Activated naive CD4-positive, alpha-beta T cell treated with anti-CD3 and anti-CD28 coated beads, Interleukin-2, amount 50 U/mL, for 16 hours (primary cell): ENCODE measurements at regions not wholly inside any gene's neighbourhood (a gene's known extent, or its start where the extent isn't known, plus 50 kb on each side); places are given as distances from the start of the nearest gene placed in this dataset.
A peak's percentile ranks its signal among the peaks of the same experiment; 100 is the strongest.

Experiments
- DNase-seq: peaks from one replicate; pipeline ENCODE4 v3.0.0-alpha.2; 2020

DNA sequence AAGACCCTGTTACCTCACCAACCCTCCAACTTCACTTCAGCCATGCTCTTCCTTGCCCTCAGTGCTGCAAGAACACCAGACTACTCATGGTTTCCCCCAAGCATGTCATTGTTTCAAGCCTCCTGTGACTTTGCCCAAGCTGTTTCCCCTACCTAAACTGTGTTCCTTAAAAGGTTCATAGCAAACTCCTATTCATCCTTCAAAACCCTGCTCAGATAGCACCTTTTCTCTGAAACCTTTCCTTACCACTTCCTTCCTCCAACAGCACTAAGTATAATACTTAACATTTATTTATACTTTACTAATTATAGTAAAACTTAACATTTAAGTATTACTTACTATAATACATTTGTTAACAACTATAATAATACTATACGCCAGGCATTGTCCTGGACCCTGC is 136.2 kb downstream of the CCT6B start:
- DNase-seq, result no peak

- no peak for DNase-seq
Observed at GRCh38 chr17:34823023-34823422, 138.2 kb downstream of the CCT6B start.

GRCh38 chr17:34822007-34822739 is 139.1 kb downstream of the CCT6B start:
- DNase-seq, result no peak

GRCh38 chr17:34820922-34821321 is 140.3 kb downstream of the CCT6B start:
- DNase-seq, result no peak

GRCh38 chr17:34820248-34820801 is 140.9 kb downstream of the CCT6B start:
- no peak for DNase-seq

- no peak for DNase-seq
Observed at GRCh38 chr17:34817252-34818035, 143.8 kb downstream of the CCT6B start.

GRCh38 chr17:34816848-34817247 is 144.4 kb downstream of the CCT6B start:
- DNase-seq, result no peak

DNA sequence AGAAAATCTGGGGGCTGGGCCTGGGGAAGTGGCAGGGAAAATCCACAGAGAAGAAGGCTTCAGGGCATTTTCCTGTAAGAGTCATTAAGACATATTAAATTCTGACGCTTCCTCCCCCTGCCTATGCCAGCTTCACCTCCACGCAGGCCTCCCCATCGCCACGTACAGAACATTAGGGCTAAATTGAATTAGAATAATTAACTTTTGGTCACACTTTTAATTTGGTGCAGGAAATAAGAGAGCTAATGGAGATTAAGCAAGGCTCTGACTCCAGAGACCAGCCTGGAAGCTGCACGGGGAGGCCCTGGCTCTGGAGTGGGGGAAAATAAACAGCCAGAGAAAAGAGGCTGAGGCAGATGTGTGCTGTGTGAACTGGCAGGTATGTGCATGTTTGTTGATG is 148.0 kb downstream of the CCT6B start:
- DNase-seq, result no peak

DNA sequence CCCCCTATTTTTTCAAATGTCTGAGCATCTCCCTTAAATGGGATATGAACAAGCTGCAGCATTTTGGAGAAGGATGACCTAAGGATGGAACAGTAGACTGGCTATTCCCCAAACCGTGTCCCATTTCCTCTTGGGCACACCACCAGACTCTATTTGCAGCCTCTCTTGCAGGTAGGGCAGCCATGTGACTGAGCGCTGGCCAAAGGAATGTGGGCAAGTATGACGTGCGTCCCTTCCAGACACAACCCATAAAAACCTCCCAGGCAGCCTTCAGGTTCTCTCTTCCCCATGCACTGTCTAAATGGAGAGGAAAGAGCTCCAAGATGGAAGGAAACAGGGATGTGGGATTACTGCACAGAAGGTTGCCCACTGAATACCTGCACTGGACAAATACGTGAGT is 149.7 kb downstream of the CCT6B start:
- no peak for DNase-seq

DNA sequence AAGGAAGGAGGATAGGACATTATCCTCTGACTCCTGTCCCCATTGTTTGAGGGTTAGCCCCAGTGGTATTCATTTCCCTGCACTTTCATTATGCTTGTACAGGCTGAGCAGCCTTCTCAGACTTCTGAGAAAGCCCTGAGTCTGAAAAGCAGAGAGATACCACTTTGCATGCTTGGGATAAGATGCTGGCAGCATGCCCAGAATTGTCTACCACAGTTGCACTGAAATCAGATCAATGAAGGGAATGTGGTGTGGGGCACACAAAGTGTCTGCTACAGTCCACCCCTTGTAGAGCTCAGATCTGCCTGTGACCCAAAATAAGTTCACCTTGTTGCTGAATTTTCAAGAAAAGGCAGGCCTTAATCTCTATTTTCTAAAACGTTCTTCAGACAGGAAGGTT is 160.6 kb downstream of the CCT6B start:
- no peak for DNase-seq

- DNase-seq, result no peak
Observed at GRCh38 chr17:34799751-34800150, 161.5 kb downstream of the CCT6B start.

DNA sequence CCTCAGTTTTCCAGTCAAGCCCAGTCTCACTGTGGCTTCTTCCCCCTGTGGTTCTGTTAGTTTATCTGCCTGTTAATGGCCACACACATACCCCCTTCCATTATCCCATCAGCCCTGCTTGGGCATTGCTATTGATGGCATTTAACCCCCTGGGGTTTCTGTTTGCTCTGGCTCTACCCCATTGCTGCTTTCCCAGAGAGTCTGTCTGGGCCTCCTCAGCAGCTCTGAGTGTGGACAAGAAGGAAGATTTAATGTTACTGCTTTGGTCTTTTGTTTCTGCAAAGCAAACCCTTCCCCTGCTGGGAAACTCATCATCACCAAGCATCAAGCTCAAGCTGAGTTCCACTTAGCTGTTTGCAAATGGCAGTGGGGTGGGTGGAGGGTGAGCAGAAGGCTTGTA is 162.7 kb downstream of the CCT6B start:
- no peak for DNase-seq

DNA sequence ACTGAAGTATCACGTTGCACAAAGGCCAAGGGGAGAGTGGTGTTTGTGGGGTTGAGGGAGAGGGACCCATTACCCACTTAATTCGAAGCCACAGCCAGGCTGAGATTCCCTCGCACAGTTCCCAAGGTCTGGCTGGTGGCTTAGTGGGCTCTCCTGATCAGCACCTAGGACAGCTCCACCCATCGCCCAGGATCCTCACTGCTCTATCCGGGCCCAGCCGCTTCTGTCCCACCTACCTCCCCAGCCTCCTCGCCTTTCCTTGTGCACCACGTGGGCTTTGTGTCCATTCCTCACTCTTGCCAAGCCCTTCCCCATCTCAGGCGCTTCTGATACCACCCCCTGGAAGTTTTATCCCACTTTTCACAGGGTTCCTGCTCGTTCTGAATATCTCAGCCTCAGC is 163.5 kb downstream of the CCT6B start:
- peak; percentile 18 for DNase-seq

DNA sequence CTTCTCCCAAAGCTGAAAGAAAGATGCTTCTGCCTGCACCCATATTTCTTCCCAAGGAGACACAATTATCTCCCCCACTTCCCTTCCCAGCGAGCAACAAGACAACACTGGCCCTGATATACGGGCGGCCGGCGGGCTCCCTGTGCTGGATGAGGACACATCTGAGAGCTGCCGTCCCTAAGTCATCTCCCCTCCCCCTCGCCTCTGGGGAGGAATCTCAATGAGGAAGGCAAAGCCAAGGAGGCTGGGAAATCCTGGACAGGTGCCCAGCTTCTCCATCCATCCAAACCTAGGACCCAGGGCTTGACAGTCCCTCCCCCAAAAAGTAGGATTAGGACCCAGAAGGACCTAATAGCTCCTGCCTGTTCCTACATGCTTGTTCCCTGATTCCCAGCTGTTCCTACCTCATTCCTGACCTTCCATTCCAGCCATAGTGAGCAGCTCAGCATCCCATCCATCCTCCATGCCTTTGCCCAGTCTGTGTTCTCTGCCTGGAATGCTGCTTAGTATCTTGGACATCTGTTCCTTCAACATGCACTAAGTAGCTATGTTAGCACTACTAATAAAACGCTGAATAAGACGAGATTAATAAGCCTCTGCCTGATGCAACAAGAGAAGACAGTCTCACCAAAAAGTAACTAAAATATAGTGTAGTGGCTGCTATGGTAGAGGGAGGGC is 167.9 kb downstream of the CCT6B start:
- no peak for DNase-seq

- DNase-seq, result no peak
Observed at GRCh38 chr17:34788696-34789095, 172.6 kb downstream of the CCT6B start.

DNA sequence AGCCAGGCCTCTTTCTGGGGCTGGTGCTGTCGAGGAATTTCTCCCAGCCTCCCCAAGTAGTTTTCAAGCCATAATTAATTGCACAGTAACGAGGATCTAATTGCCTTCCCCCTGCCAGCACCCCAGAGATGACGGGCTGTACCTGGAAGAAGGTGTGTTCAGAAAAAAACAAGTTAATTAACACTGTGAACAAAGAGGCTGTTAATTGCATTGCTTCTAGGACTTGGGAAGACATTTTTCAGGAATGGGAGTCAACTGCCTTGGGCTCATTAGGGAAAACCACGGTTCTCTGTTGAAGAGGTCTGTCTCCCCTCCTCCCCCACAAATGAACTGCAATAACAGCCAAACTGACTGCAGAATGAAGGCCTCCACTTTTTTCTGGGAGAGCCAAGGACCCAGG is 176.7 kb downstream of the CCT6B start:
- DNase-seq, result no peak

DNA sequence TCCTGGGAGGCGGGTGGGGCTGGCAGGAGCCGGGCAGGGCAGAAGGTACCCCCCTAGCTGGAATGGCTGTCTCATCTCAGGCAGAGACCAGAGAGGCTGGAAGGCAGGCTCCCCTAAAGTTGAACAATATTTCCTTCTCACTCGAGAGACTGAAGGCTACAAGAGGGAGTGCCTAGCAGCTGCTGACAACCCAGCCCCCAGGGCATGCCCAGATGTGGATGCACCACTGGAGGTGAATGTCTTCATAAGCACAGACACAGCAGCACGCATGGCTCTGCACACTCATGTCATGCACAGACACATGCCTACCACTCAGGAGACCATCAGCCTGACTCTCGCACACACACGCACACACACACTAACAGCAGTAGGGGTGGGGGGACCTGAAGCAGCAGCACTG is 179.0 kb downstream of the CCT6B start:
- no peak for DNase-seq

DNA sequence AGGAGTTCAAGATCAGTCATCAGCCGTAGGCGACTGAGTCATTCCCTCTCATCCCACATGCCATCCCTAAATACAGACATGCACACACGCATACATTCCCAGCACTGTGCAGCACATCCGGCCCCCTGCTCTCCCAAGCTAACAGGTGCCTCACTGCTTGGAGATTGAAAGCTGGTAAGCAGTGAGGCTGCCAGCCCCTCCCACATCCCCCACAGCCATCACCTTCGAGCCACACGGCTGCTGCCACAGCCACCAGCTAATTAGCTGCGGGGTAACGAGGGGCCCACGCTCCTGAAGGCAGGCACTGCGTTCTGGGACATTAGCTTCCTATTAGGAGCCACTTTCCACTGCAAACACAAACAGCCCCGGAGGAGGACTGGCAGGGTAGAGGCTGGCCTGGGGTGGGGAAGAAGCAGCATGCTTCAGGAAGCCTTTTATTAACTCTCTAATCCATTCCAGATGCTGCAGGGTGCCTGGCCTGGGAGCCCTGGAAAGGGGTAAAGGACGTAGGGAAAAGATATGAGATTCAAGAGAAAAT is 179.6 kb downstream of the CCT6B start:
- DNase-seq, result no peak

GRCh38 chr17:34781071-34781470 is 180.2 kb downstream of the CCT6B start:
- no peak for DNase-seq

DNA sequence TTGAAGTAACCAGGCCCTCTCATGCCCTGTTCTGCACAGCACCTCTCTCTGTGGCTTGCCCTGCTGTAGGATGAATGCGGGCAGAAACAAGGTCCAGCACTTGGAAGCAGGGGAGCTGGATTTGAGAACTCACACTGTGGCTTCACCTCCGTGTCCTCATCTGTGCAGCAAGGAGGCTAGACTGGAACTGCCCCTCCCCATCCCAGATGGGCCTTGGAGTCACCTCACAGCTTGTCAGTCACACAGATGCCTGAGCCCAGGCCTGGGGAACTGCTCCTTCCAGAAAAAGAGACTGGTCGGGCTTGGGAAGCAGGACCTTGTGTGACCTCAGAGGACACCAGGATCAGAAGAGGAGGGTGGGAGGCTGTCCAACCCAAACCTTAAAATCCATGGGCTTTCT is 180.8 kb downstream of the CCT6B start:
- no peak for DNase-seq

DNA sequence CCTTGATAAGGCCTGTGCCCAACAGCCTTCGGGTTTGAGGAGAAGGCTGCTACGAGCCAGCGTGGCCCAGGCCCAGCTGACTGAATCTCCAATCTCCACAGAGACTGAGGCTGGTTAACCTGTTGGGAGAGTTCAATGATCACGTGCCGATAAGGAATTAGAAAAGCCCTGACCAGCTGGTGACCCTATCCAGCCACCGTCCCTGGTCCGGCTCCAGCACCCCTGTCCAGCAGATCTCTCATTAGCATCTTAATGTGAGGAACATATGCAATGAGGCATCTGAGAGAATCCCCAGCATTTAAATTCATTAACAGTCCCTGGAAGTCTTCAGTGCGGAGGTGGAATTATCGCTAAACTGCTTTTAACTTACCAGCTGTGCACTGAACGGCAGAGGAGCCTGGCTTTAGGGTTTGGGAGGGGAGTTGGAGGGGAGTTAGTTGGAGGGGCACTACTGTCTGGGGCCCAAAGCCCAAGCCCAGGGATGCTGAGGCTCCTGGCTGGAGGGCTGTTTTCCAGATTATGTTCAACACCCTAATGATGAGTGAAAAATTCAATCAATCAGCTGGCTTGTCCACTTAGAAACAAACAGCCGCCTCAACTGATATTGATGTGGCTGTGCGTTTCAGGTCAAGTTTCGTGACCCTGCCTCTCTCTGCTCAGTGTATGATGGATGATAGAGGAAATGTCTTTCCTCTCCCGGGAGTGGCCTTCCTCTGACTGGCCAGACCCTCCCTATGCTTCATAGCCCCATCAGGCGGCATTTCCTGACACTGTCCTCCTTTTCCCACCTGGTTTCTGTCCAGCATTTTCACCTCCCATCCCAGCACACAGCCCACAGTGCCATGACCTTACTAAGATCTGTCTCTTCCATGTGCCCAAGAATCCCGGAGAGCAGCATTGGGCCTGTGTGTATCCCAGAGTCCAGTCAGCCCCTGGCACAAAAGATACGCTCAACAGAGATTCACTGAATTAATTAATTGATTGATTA is 184.5 kb downstream of the CCT6B start:
- DNase-seq, result no peak

DNA sequence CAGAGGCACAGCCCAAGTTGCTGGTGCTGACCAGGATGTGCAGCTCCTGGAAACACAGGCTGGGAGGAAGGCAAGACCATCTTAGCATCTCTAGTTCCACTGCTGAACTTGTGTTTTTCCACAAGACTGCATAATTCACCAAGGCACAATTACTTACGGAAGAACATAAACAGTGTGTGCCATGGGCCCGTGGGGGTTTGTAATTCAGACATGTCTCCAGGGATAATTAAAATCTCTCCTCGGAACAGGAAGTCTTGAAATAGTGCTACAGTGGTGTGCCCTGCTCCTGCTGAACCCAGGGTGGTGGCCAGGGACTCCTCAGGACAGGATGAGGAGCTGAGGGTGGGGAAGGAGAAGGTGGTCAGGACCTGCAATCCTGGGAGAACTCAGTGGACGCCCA is 188.2 kb downstream of the CCT6B start:
- no peak for DNase-seq
